ENCODE measurements at regions not wholly inside any gene's neighbourhood (a gene's known extent, or its start where the extent isn't known, plus 50 kb on each side); places are given as distances from the start of the nearest gene placed in this dataset.
A peak's percentile ranks its signal among the peaks of the same experiment; 100 is the strongest.

DNA sequence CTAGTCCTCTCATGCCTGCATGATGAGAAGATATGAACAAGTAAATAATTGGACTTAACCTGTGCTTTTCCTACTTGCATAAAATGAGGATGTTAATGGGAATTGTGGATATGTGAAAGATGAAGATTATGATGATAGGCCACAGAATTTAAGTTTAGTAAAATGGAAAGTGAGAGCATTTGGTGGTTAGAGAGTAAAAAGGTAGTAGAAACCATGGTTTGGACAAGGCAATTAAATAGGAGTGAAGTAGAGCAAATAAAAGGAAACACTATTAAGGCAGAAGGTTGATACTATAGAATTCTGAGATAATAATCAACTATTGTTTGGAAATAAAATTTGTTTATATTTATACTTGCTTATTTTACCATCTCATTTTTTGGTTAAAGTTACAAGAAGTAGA lies 1162.5 kb downstream of the MRPL39 start:
- Histone ChIP-seq H3K4me3 (ENCODE audit: insufficient read depth in 1 of 2, low read depth in 1 of 2, low read length in 2 of 2) (no peak overlapping the region), H3K36me3 (ENCODE audit: control insufficient read depth in 1 of 2, insufficient read depth in 2 of 2, low read depth in 1 of 2, low read length in 2 of 2) (no peaks in the 10 kb centered on the region), H3K79me1 (replicated peaks; ENCODE audit: low read length, poor library complexity, severe bottlenecking) (no peaks in the 10 kb centered on the region), H3K27ac (ENCODE audit: low read length, poor library complexity, severe bottlenecking) (no peak overlapping the region), H3K4me2 (ENCODE audit: low read length, poor library complexity, severe bottlenecking) (no peak overlapping the region), H3K14ac (ENCODE audit: low read length in 2 of 2) (no peak overlapping the region), H3K27me3 (ENCODE audit: control insufficient read depth in 1 of 2, insufficient read depth in 1 of 2, low read length in 2 of 2) (no peaks in the 10 kb centered on the region), H3K23ac (ENCODE audit: low read length in 2 of 2) (no peak overlapping the region), H4K91ac (ENCODE audit: low read length) (no peak overlapping the region), H3K18ac (ENCODE audit: low read depth in 1 of 2, low read length in 2 of 2) (no peak overlapping the region), H3K4ac (ENCODE audit: low read depth in 1 of 2, low read length in 2 of 2) (no peak overlapping the region), H2BK15ac (ENCODE audit: low read depth, poor library complexity, severe bottlenecking) (no peak overlapping the region), H3K9ac (ENCODE audit: low read length) (no peak overlapping the region), H4K8ac (ENCODE audit: low read length) (no peak overlapping the region), H2AFZ (ENCODE audit: low read depth, low read length) (no peak overlapping the region), H2BK5ac (ENCODE audit: low read depth, low read length, poor library complexity, severe bottlenecking) (no peak overlapping the region), H2BK12ac (ENCODE audit: low read length in 2 of 2) (no peak overlapping the region), H2AK5ac (ENCODE audit: low read length, severe bottlenecking) (no peak overlapping the region), H3K9me3 (ENCODE audit: control insufficient read depth, low read length) (no peaks in the 10 kb centered on the region), H3K4me1 (ENCODE audit: control insufficient read depth, insufficient read depth, low read depth, low read length) (no peaks in the 10 kb centered on the region), H2BK120ac (ENCODE audit: low read depth, low read length) (no peak overlapping the region)
- DNase-seq, result no peak

DNA sequence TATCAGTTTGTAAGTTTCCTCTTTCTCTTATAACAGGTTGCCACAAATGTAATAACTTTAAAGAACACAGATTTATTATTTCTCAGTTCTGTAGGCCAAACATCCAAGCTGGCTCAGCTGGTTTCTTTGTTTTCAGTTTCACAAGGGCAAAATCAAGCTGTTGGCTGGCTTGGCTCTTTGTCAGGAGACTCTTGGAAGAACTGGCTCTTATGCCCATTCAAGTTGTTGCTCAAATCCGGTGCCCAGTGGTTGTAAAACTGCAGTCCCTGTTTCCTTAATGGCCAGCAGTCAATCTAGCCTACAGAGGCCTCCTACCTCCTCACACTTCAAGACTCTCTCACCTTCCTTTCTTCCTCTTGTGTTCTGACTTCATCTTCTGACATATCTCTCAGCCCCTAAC lies 1171.0 kb downstream of the MRPL39 start:
- H3K14ac ChIP-seq (ENCODE audit: low read length in 2 of 2), result no peak overlapping the region

DNA sequence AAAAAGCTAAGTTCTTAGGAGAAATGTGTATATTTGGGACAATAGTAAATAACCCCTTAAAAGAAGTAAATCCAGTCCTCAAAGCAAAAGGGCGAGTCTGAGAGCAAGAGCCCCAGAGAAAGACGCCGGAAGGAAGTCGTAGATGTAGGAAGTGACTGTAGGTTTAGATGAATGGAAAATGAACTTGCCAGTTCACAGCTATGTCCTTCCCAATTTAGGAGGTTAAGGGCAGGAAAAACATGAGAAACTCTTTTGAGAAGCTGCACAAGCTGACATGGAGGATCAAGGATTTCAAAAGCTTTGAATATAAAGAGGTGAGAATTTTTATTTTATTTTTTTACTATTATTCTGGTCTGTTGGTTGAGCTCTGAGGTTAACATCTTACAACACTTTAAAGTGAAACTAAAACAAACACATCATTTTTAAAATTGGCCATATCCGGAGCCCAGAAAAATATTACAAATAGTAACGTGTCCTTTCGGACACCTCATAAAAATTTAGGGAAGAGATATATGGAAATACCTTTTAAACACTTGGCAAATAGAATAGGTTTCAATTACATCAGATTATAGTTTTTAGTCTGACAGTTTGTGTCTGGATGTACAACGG lies 1178.6 kb downstream of the MRPL39 start:
- H3K27ac ChIP-seq (ENCODE audit: low read length, poor library complexity, severe bottlenecking), result no peak overlapping the region
- H3K4ac ChIP-seq (ENCODE audit: low read depth in 1 of 2, low read length in 2 of 2), result no peak overlapping the region
- no peak overlapping the region for H4K8ac ChIP-seq (ENCODE audit: low read length)
- no peak overlapping the region for H2BK5ac ChIP-seq (ENCODE audit: low read depth, low read length, poor library complexity, severe bottlenecking)
- no peak overlapping the region for H2AFZ ChIP-seq (ENCODE audit: low read depth, low read length)
- no peak overlapping the region for H2BK15ac ChIP-seq (ENCODE audit: low read depth, poor library complexity, severe bottlenecking)
- H3K36me3 ChIP-seq (ENCODE audit: control insufficient read depth in 1 of 2, insufficient read depth in 2 of 2, low read depth in 1 of 2, low read length in 2 of 2), result no peaks in the 10 kb centered on the region
- H2BK120ac ChIP-seq (ENCODE audit: low read depth, low read length), result no peak overlapping the region
- H3K18ac ChIP-seq (ENCODE audit: low read depth in 1 of 2, low read length in 2 of 2), result no peak overlapping the region
- H3K4me3 ChIP-seq (ENCODE audit: insufficient read depth in 1 of 2, low read depth in 1 of 2, low read length in 2 of 2), result peak overlapping the region in 1 of 2 experiments; percentile 74
- no peak overlapping the region for H3K14ac ChIP-seq (ENCODE audit: low read length in 2 of 2)
- H3K23ac ChIP-seq (ENCODE audit: low read length in 2 of 2), result no peak overlapping the region
- H4K91ac ChIP-seq (ENCODE audit: low read length), result no peak overlapping the region
- WGBS, result 78% methylated on average over 8 of the region's 8 CpGs
- no peaks in the 10 kb centered on the region for H3K4me1 ChIP-seq (ENCODE audit: control insufficient read depth, insufficient read depth, low read depth, low read length)
- no peaks in the 10 kb centered on the region for H3K27me3 ChIP-seq (ENCODE audit: control insufficient read depth in 1 of 2, insufficient read depth in 1 of 2, low read length in 2 of 2)
- peak overlapping the region; percentile 89 for H3K9ac ChIP-seq (ENCODE audit: low read length)
- no peak overlapping the region for H3K4me2 ChIP-seq (ENCODE audit: low read length, poor library complexity, severe bottlenecking)
- no peak for DNase-seq
- H3K9me3 ChIP-seq (ENCODE audit: control insufficient read depth, low read length), result no peaks in the 10 kb centered on the region
- H2BK12ac ChIP-seq (ENCODE audit: low read length in 2 of 2), result no peak overlapping the region
- no peak overlapping the region for H2AK5ac ChIP-seq (ENCODE audit: low read length, severe bottlenecking)
- no peaks in the 10 kb centered on the region for H3K79me1 ChIP-seq (replicated peaks; ENCODE audit: low read length, poor library complexity, severe bottlenecking)

More for the DNA sequence above, 1171.0 kb downstream of the MRPL39 start:
- no peak overlapping the region for H2BK5ac ChIP-seq (ENCODE audit: low read depth, low read length, poor library complexity, severe bottlenecking)
- no peak overlapping the region for H2AK5ac ChIP-seq (ENCODE audit: low read length, severe bottlenecking)
- 35% methylated on average over 1 of the region's 1 CpG for WGBS
- no peak overlapping the region for H3K27ac ChIP-seq (ENCODE audit: low read length, poor library complexity, severe bottlenecking)
- H3K9me3 ChIP-seq (ENCODE audit: control insufficient read depth, low read length), result peaks cover 3% of the 10 kb centered on the region
- no peak overlapping the region for H4K91ac ChIP-seq (ENCODE audit: low read length)
- no peak overlapping the region for H3K4ac ChIP-seq (ENCODE audit: low read depth in 1 of 2, low read length in 2 of 2)
- no peaks in the 10 kb centered on the region for H3K36me3 ChIP-seq (ENCODE audit: control insufficient read depth in 1 of 2, insufficient read depth in 2 of 2, low read depth in 1 of 2, low read length in 2 of 2)
- no peak overlapping the region for H3K9ac ChIP-seq (ENCODE audit: low read length)
- no peak overlapping the region for H3K4me2 ChIP-seq (ENCODE audit: low read length, poor library complexity, severe bottlenecking)
- no peak overlapping the region for H3K18ac ChIP-seq (ENCODE audit: low read depth in 1 of 2, low read length in 2 of 2)
- no peak overlapping the region for H2BK12ac ChIP-seq (ENCODE audit: low read length in 2 of 2)
- H3K23ac ChIP-seq (ENCODE audit: low read length in 2 of 2), result no peak overlapping the region
- H3K4me1 ChIP-seq (ENCODE audit: control insufficient read depth, insufficient read depth, low read depth, low read length), result no peaks in the 10 kb centered on the region
- DNase-seq, result no peak
- H3K27me3 ChIP-seq (ENCODE audit: control insufficient read depth in 1 of 2, insufficient read depth in 1 of 2, low read length in 2 of 2), result no peaks in the 10 kb centered on the region
- no peak overlapping the region for H4K8ac ChIP-seq (ENCODE audit: low read length)
- H2BK15ac ChIP-seq (ENCODE audit: low read depth, poor library complexity, severe bottlenecking), result no peak overlapping the region
- H2BK120ac ChIP-seq (ENCODE audit: low read depth, low read length), result no peak overlapping the region
- no peak overlapping the region for H2AFZ ChIP-seq (ENCODE audit: low read depth, low read length)
- H3K79me1 ChIP-seq (replicated peaks; ENCODE audit: low read length, poor library complexity, severe bottlenecking), result no peaks in the 10 kb centered on the region
- H3K4me3 ChIP-seq (ENCODE audit: insufficient read depth in 1 of 2, low read depth in 1 of 2, low read length in 2 of 2), result no peak overlapping the region

DNA sequence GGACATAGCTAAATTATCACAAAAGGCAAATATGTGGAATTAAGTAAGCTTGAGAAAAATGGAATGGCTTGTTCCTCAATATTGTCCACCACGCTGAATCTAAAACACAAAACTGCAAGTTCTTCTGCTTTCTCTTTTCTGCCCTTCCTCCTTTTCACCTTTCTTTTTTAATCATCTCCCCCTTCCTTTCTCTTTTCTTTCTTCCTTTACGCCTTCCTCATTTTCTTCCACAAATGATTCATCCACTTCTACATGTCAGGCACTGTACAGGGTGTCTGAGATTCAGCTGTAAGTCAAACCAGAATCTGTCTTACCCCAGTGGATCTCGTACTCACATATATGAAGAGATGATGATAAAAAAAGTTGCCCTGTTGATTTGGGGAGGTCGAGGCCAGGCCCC lies 1182.5 kb downstream of the MRPL39 start:
- Histone ChIP-seq H2AFZ (ENCODE audit: low read depth, low read length) (no peak overlapping the region), H3K9ac (ENCODE audit: low read length) (no peak overlapping the region), H2AK5ac (ENCODE audit: low read length, severe bottlenecking) (no peak overlapping the region), H3K4me2 (ENCODE audit: low read length, poor library complexity, severe bottlenecking) (no peak overlapping the region), H3K9me3 (ENCODE audit: control insufficient read depth, low read length) (peaks cover 18% of the 10 kb centered on the region), H3K79me1 (replicated peaks; ENCODE audit: low read length, poor library complexity, severe bottlenecking) (no peaks in the 10 kb centered on the region), H3K23ac (ENCODE audit: low read length in 2 of 2) (no peak overlapping the region), H3K27me3 (ENCODE audit: control insufficient read depth in 1 of 2, insufficient read depth in 1 of 2, low read length in 2 of 2) (no peaks in the 10 kb centered on the region), H3K27ac (ENCODE audit: low read length, poor library complexity, severe bottlenecking) (no peak overlapping the region), H3K36me3 (ENCODE audit: control insufficient read depth in 1 of 2, insufficient read depth in 2 of 2, low read depth in 1 of 2, low read length in 2 of 2) (no peaks in the 10 kb centered on the region), H3K4ac (ENCODE audit: low read depth in 1 of 2, low read length in 2 of 2) (no peak overlapping the region), H2BK12ac (ENCODE audit: low read length in 2 of 2) (no peak overlapping the region), H3K4me1 (ENCODE audit: control insufficient read depth, insufficient read depth, low read depth, low read length) (no peaks in the 10 kb centered on the region), H2BK120ac (ENCODE audit: low read depth, low read length) (no peak overlapping the region), H2BK15ac (ENCODE audit: low read depth, poor library complexity, severe bottlenecking) (no peak overlapping the region), H4K91ac (ENCODE audit: low read length) (no peak overlapping the region), H3K14ac (ENCODE audit: low read length in 2 of 2) (no peak overlapping the region), H4K8ac (ENCODE audit: low read length) (no peak overlapping the region), H2BK5ac (ENCODE audit: low read depth, low read length, poor library complexity, severe bottlenecking) (no peak overlapping the region), H3K4me3 (ENCODE audit: insufficient read depth in 1 of 2, low read depth in 1 of 2, low read length in 2 of 2) (no peak overlapping the region), H3K18ac (ENCODE audit: low read depth in 1 of 2, low read length in 2 of 2) (no peak overlapping the region)
- DNase-seq, result no peak
- WGBS, result 65% methylated on average over 2 of the region's 4 CpGs

Data from mesenchymal stem cell (in vitro differentiated cells and primary cell).